ENCODE measurements at regions not wholly inside any gene's neighbourhood (a gene's known extent, or its start where the extent isn't known, plus 50 kb on each side); places are given as distances from the start of the nearest gene placed in this dataset.

DNA sequence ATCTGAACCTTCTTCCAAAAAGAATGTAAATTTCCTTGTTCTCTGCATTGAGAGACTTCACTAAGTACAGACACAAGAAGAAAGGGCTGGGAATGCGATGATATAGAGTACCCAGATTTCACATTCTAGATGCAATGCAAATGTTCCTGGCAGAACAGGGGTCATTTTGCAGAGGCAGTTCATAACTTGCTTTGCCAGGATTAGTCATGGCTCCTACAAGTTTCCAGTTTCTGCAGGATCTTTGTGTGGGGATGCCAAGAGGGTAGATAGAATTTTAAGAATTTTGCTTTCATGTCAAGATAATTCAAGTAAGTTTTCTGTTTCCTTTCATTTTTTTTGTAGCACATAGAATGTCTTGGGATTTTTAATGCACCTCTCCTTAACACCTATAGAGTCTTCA is 181.2 kb downstream of the FGF9 start:
- no peaks in the 10 kb centered on the region for H3K36me3 ChIP-seq (ENCODE audit: control insufficient read depth, insufficient read depth, low read length)
- intact Hi-C loops (cut with micrococcal nuclease): no loop called here
- 0 out of 2 replicates have a peak, but pooled peaks cover 3% of the 10 kb centered on the region for H3K9me1 ChIP-seq (ENCODE audit: insufficient read depth, low read length)
- H2AFZ ChIP-seq (replicated peaks; ENCODE audit: low read length, poor library complexity): no peak overlapping the region
- no TSS peak for BruUV-seq (replicated peaks)
- no peak overlapping the region for H3K4me2 ChIP-seq (ENCODE audit: low read depth, low read length)
- CTCF ChIA-PET: no interaction called here
- no peak overlapping the region for H4K5ac ChIP-seq (ENCODE audit: low read depth, low read length)
- H4K8ac ChIP-seq (ENCODE audit: low read depth in 2 of 2, low read length in 2 of 2): no peak overlapping the region
- no peak overlapping the region for H2BK20ac ChIP-seq (ENCODE audit: low read depth, low read length)
- H3K23ac ChIP-seq (ENCODE audit: low read depth, low read length): no peak overlapping the region
- POLR2A ChIA-PET (ENCODE audit: unreplicated experiment): no interaction called here
- H3K56ac ChIP-seq (ENCODE audit: extremely low read depth, insufficient read depth, low read length): no peak overlapping the region
- no peak overlapping the region for H3K9ac ChIP-seq (ENCODE audit: low read depth, low read length)
- no peak overlapping the region for H2BK120ac ChIP-seq (ENCODE audit: low read depth, low read length)
- no peaks in the 10 kb centered on the region for H3K9me3 ChIP-seq (ENCODE audit: control insufficient read depth, insufficient read depth, low read length)
- no peak overlapping the region for H4K91ac ChIP-seq (ENCODE audit: insufficient read depth, low read depth, low read length)
- no peak overlapping the region; the same call in 1 of the 2 replicates for H3K18ac ChIP-seq (ENCODE audit: low read depth, low read length)
- H2AK5ac ChIP-seq (ENCODE audit: low read depth, low read length): no peak overlapping the region
- no peak overlapping the region for H3K4me3 ChIP-seq (ENCODE audit: insufficient read depth, low read depth, low read length)
- in situ Hi-C loops (cut with MboI; ENCODE audit: low sequenced_read_pairs): no loop called here
- no peak overlapping the region for H3K4ac ChIP-seq (ENCODE audit: low read depth, low read length)
- H2BK5ac ChIP-seq (ENCODE audit: low read depth, low read length, poor library complexity, severe bottlenecking): no peak overlapping the region
- no peak overlapping the region for H3K27ac ChIP-seq (ENCODE audit: insufficient read depth, low read length)
- H2AK9ac ChIP-seq (replicated peaks; ENCODE audit: low read depth, low read length, poor library complexity): no peak overlapping the region
- no peaks in the 10 kb centered on the region for H3K27me3 ChIP-seq (ENCODE audit: control insufficient read depth, insufficient read depth, low read length)
- H3K79me1 ChIP-seq (ENCODE audit: low read depth in 1 of 2, low read length in 2 of 2): no peaks in the 10 kb centered on the region
- TF ChIP-seq MXI1 (IDR thresholded peaks at IDR 0.05; ENCODE audit: borderline replicate concordance, low read depth, low read length) (no peak), MAZ (IDR thresholded peaks at IDR 0.05; ENCODE audit: borderline replicate concordance, low read depth, low read length) (no peak), CHD1 (IDR thresholded peaks at IDR 0.05; ENCODE audit: low read depth, low read length) (no peak), RFX5 (IDR thresholded peaks at IDR 0.05; ENCODE audit: low read depth, low read length) (no peak), RCOR1 (IDR thresholded peaks at IDR 0.05; ENCODE audit: insufficient replicate concordance, low read length) (no peak), MAFK (IDR thresholded peaks at IDR 0.05; ENCODE audit: low read depth, low read length) (no peak)
- H4K20me1 ChIP-seq (ENCODE audit: insufficient read depth, low read length): no peaks in the 10 kb centered on the region
- peak; percentile 32 for ATAC-seq (ENCODE audit: low read depth)
- peaks cover 2% of the 10 kb centered on the region for H3K4me1 ChIP-seq (ENCODE audit: control insufficient read depth, insufficient read depth, low read length)
- no CpG with 5 or more reads among the region's 1 CpG for WGBS, 2 experiments (ENCODE audit: extremely low coverage in 2 of 2, insufficient read length in 1 of 2)
- dilution Hi-C loops (cut with HindIII; ENCODE audit: low sequenced_read_pairs, unreplicated experiment): no loop called here
- peak; percentile 9 for DNase-seq
- H2BK15ac ChIP-seq (ENCODE audit: low read depth, low read length): no peak overlapping the region
- no peak overlapping the region for H3K14ac ChIP-seq (replicated peaks; ENCODE audit: low read depth, low read length)
